PC-9 (cell line): ENCODE measurements at regions not wholly inside any gene's neighbourhood (a gene's known extent, or its start where the extent isn't known, plus 50 kb on each side); places are given as distances from the start of the nearest gene placed in this dataset.
"Not testable (repeated sequence)": the region's sequence is repeated elsewhere in the genome, so short reads cannot be mapped to it uniquely, and the experiment has no call there.

Experiments
- CTCF ChIP-seq: fragments of 200-600 bp; sonication (generic); conservative IDR thresholded peaks from 2 replicates; pipeline ENCODE4 v1.6.1; 2017; ENCODE audit warnings: mixed run types, antibody characterized with exemption, mild to moderate bottlenecking, moderate library complexity
- EZH2 ChIP-seq: fragments of 200-600 bp; sonication (generic); IDR thresholded peaks from 2 replicates; pipeline ENCODE4 v1.8.0; 2017; ENCODE audit warnings: antibody characterized with exemption, low read depth

GRCh38 chr7:128613366-128613765 is 58.7 kb upstream of the GARIN1A start:
- not testable (repeated sequence) for TF ChIP-seq CTCF, EZH2
